Panc1 (cell line): ENCODE measurements at regions not wholly inside any gene's neighbourhood (a gene's known extent, or its start where the extent isn't known, plus 50 kb on each side); places are given as distances from the start of the nearest gene placed in this dataset.

Experiments used
- ATAC-seq: fragments of 200-7000 bp; cut with Tn5 transposase; 2 replicates; pipeline ENCODE4 v1.9.1; 2020; ENCODE audit warnings: mild to moderate bottlenecking, moderate library complexity
- BruUV-seq: library from RNA; stranded (reverse); fragments of 400-500 nt; replicated peaks from 2 replicates; lab custom pipeline; 2021; lab: Mats Ljungman, UMichigan
- CTCF ChIA-PET: fragments of 300-600 bp; sonication (Branson Sonifier 250); formaldehyde crosslinking; loops from one replicate; lab custom pipeline; 2022; ENCODE audit warnings: antibody characterized with exemption; lab: Charles Lee
- POLR2A ChIA-PET: fragments of 300-600 bp; sonication (Branson Sonifier 250); formaldehyde crosslinking; loops from one replicate; lab custom pipeline; 2022; ENCODE audit warnings: antibody characterized with exemption; lab: Charles Lee
- DNase-seq: peaks from one replicate; pipeline ENCODE4 v3.0.0-alpha.2; 2010; ENCODE audit warnings: low read depth, low spot score
- H3K27ac ChIP-seq: 2 replicates; pipeline ENCODE4 v1.5.1; 2011; ENCODE audit warnings: mild to moderate bottlenecking, low read length, inconsistent platforms
- H3K27me3 ChIP-seq: fragments of 200-500 bp; sonication (Bioruptor generic); 2 replicates; pipeline ENCODE4 v1.6.0; 2014; ENCODE audit warnings: low read length, inconsistent platforms; ENCODE audit not compliant: control insufficient read depth, insufficient read depth
- H3K36me3 ChIP-seq: fragments of 200-500 bp; sonication (Bioruptor generic); 2 replicates; pipeline ENCODE4 v1.5.1; 2014; ENCODE audit warnings: inconsistent platforms, mild to moderate bottlenecking, low read length, moderate library complexity; ENCODE audit not compliant: control insufficient read depth, insufficient read depth
- H3K4me1 ChIP-seq: 2 replicates; pipeline ENCODE4 v1.5.1; 2011; ENCODE audit warnings: inconsistent platforms, mild to moderate bottlenecking, low read length, moderate library complexity; ENCODE audit not compliant: control insufficient read depth, insufficient read depth
- H3K4me3 ChIP-seq, 2 experiments: 2 replicates each; pipeline ENCODE4 v1.5.1; 2011 to 2012; ENCODE audit warnings: low read depth in 2 of 2, low read length in 2 of 2, mild to moderate bottlenecking in 2 of 2, inconsistent platforms in 1 of 2, moderate library complexity in 1 of 2
- H3K9me3 ChIP-seq: fragments of 200-500 bp; sonication (Bioruptor generic); 2 replicates; pipeline ENCODE4 v1.5.1; 2014; ENCODE audit warnings: low read depth, mild to moderate bottlenecking, inconsistent platforms, low read length, moderate library complexity; ENCODE audit not compliant: control insufficient read depth, insufficient read depth
- CTCF ChIP-seq: fragments of 450-650 bp; IDR thresholded peaks from 2 replicates; pipeline ENCODE4 v1.5.1; 2017; ENCODE audit warnings: mild to moderate bottlenecking
- POLR2AphosphoS5 ChIP-seq: IDR thresholded peaks from 2 replicates; pipeline ENCODE4 v1.6.1; 2012; ENCODE audit warnings: mild to moderate bottlenecking, low read depth, low read length, moderate library complexity
- REST ChIP-seq, 2 experiments: IDR thresholded peaks; 2 replicates each; pipeline ENCODE4 v1.6.1; 2011 to 2012; ENCODE audit warnings: low read depth in 2 of 2, control low read depth in 1 of 2, low read length in 1 of 2, mild to moderate bottlenecking in 1 of 2, moderate library complexity in 1 of 2; ENCODE audit not compliant: insufficient read depth in 1 of 2
- SIN3A ChIP-seq: IDR thresholded peaks from 2 replicates; pipeline ENCODE4 v1.6.1; 2012; ENCODE audit warnings: low read depth, mild to moderate bottlenecking, low read length, moderate library complexity, borderline replicate concordance; ENCODE audit not compliant: insufficient read depth
- TCF7L2 ChIP-seq: IDR thresholded peaks from 2 replicates; pipeline ENCODE4 v1.6.1; 2011; ENCODE audit warnings: mild to moderate bottlenecking, low read depth, low read length, inconsistent platforms
- in situ Hi-C: cut with HindIII; loops from 2 replicates; pipeline ENCODE4 v1.10.0; 2016; ENCODE audit warnings: low sequenced_read_pairs, low pct_unique_long_range_greater_than_20kb
- intact Hi-C: fragments of 100-400 bp; cut with micrococcal nuclease; formaldehyde crosslinking; loops from one replicate; pipeline ENCODE4 v1.10.0; 2022; ENCODE audit not compliant: unreplicated experiment

- POLR2A ChIA-PET = interaction anchor here (0.5 to 0.8 kb wide), 2 partner anchors 14 to 427 kb away, joined by 3 read pairs; no protein-coding TSS in a partner anchor
- H3K27ac ChIP-seq = no peak overlapping the region
- intact Hi-C loops = no loop called here
Measured at GRCh38 chr10:110421512-110422138, 76.1 kb upstream of the DUSP5 start.

GRCh38 chr10:110422548-110422947 is 75.2 kb upstream of the DUSP5 start:
- intact Hi-C loops = no loop called here
- DNase-seq (no peak), ATAC-seq (no peak)
- no peaks in the 10 kb centered on the region for H3K27me3 ChIP-seq
- no peak overlapping the region for H3K4me3 ChIP-seq
- TF ChIP-seq REST (IDR thresholded peaks at IDR 0.05; ENCODE audit: insufficient read depth in 1 of 2, low read depth in 2 of 2, low read length in 1 of 2) (no peak), TCF7L2 (no peak)
- H3K9me3 ChIP-seq = no peaks in the 10 kb centered on the region
- BruUV-seq = no TSS peak
- peaks cover 6% of the 10 kb centered on the region; the same call in 1 of the 2 replicates for H3K4me1 ChIP-seq
- POLR2A ChIA-PET = interaction anchor here (0.8 kb wide), 1 partner anchor 15 kb away, joined by 3 read pairs; no protein-coding TSS in a partner anchor
- in situ Hi-C loops = no loop called here
- H3K36me3 ChIP-seq = no peaks in the 10 kb centered on the region
- H3K27ac ChIP-seq = no peak overlapping the region
- CTCF ChIA-PET = interaction anchor here (0.6 kb wide), 1 partner anchor 19 kb away, joined by 3 read pairs; no protein-coding TSS in a partner anchor

More at GRCh38 chr10:110421512-110422138, 76.1 kb upstream of the DUSP5 start:
- BruUV-seq = no TSS peak
- in situ Hi-C loops = no loop called here
- TF ChIP-seq CTCF (no peak), POLR2AphosphoS5 (no peak), SIN3A (no peak), REST (IDR thresholded peaks at IDR 0.05; ENCODE audit: insufficient read depth in 1 of 2, low read depth in 2 of 2, low read length in 1 of 2) (no peak), TCF7L2 (no peak)
- DNase-seq = no peak
- CTCF ChIA-PET = interaction anchor here (0.6 kb wide), 1 partner anchor 20 kb away, joined by 3 read pairs; no protein-coding TSS in a partner anchor
- Histone ChIP-seq H3K27me3 (no peaks in the 10 kb centered on the region), H3K4me3 (no peak overlapping the region), H3K9me3 (no peaks in the 10 kb centered on the region), H3K36me3 (no peaks in the 10 kb centered on the region), H3K4me1 (peaks cover 6% of the 10 kb centered on the region; the same call in 1 of the 2 replicates)
- ATAC-seq = no peak
